MM.1S (cell line): ENCODE measurements at regions not wholly inside any gene's neighbourhood (a gene's known extent, or its start where the extent isn't known, plus 50 kb on each side); places are given as distances from the start of the nearest gene placed in this dataset.

ENCODE experiments used
- DNase-seq: peaks from one replicate; pipeline ENCODE4 v3.0.0-alpha.2; 2015
- H2AFZ ChIP-seq: fragments of 300-600 bp; sonication (generic); 2 replicates; pipeline ENCODE4 v1.6.0; 2016; ENCODE audit warnings: antibody characterized with exemption, low read length
- H3F3A ChIP-seq: fragments of 300-600 bp; sonication (generic); 2 replicates; pipeline ENCODE4 v1.6.1; 2016; ENCODE audit warnings: mild to moderate bottlenecking, antibody characterized with exemption, low read length, moderate library complexity, mixed read lengths; ENCODE audit not compliant: insufficient read depth
- H3K27ac ChIP-seq: fragments of 300-600 bp; sonication (generic); 2 replicates; pipeline ENCODE4 v1.5.1; 2016; ENCODE audit warnings: mild to moderate bottlenecking, low read length
- H3K27me3 ChIP-seq: fragments of 300-600 bp; sonication (generic); replicated peaks from 2 replicates; pipeline ENCODE4 v1.6.0; 2016; ENCODE audit warnings: low read length; ENCODE audit not compliant: insufficient read depth
- H3K36me3 ChIP-seq: fragments of 300-600 bp; sonication (generic); replicated peaks from 2 replicates; pipeline ENCODE4 v1.6.1; 2016; ENCODE audit warnings: mild to moderate bottlenecking, low read length, mixed read lengths; ENCODE audit not compliant: insufficient read depth
- H3K4me1 ChIP-seq: fragments of 300-600 bp; sonication (generic); 2 replicates; pipeline ENCODE4 v1.6.1; 2016; ENCODE audit warnings: low read length, mixed read lengths
- H3K4me2 ChIP-seq: fragments of 300-600 bp; sonication (generic); 2 replicates; pipeline ENCODE4 v1.6.0; 2016; ENCODE audit warnings: low read depth, low read length
- H3K4me3 ChIP-seq: fragments of 300-600 bp; sonication (generic); 2 replicates; pipeline ENCODE4 v1.5.1; 2016; ENCODE audit warnings: low read length, mixed read lengths
- H3K79me2 ChIP-seq: fragments of 300-600 bp; sonication (generic); 2 replicates; pipeline ENCODE4 v1.6.1; 2016; ENCODE audit warnings: mixed run types, low read length, mixed read lengths
- H3K9ac ChIP-seq: fragments of 300-600 bp; sonication (generic); 2 replicates; pipeline ENCODE4 v1.6.1; 2016; ENCODE audit warnings: low read length, mixed read lengths
- H3K9me2 ChIP-seq: fragments of 300-600 bp; sonication (generic); replicated peaks from 2 replicates; pipeline ENCODE4 v1.6.1; 2016; ENCODE audit warnings: mild to moderate bottlenecking, low read length, mixed read lengths; ENCODE audit not compliant: insufficient read depth
- H3K9me3 ChIP-seq: fragments of 300-600 bp; sonication (generic); replicated peaks from 2 replicates; pipeline ENCODE4 v1.6.1; 2016; ENCODE audit warnings: mild to moderate bottlenecking, low read length, mixed read lengths; ENCODE audit not compliant: insufficient read depth
- H4K20me1 ChIP-seq: fragments of 300-600 bp; sonication (generic); 2 replicates; pipeline ENCODE4 v1.6.1; 2016; ENCODE audit warnings: mild to moderate bottlenecking, low read length, moderate library complexity, mixed read lengths; ENCODE audit not compliant: insufficient read depth
- EZH2 ChIP-seq: fragments of 300-600 bp; sonication (generic); optimal IDR thresholded peaks from 2 replicates; pipeline ENCODE3; 2017; ENCODE audit warnings: low read depth, mild to moderate bottlenecking, antibody characterized with exemption, low read length, mixed read lengths
- EZH2phosphoT487 ChIP-seq: fragments of 300-600 bp; sonication (generic); IDR thresholded peaks from 2 replicates; pipeline ENCODE4 v1.6.1; 2018; ENCODE audit warnings: antibody characterized with exemption, low read length
- TF ChIP-seq, protein P1 (sequence below): fragments of 300-600 bp; sonication (generic); IDR thresholded peaks from 2 replicates; pipeline ENCODE4 v1.5.1; 2016; ENCODE audit warnings: antibody characterized with exemption, low read length, mixed read lengths

- Histone ChIP-seq H3K9me3 (no peaks in the 10 kb centered on the region), H2AFZ (no peak overlapping the region), H3K9me2 (no peaks in the 10 kb centered on the region), H3K4me2 (no peak overlapping the region), H3K4me3 (no peak overlapping the region), H3F3A (no peaks in the 10 kb centered on the region), H3K9ac (no peak overlapping the region), H4K20me1 (no peaks in the 10 kb centered on the region), H3K79me2 (no peaks in the 10 kb centered on the region), H3K27ac (no peak overlapping the region), H3K4me1 (no peaks in the 10 kb centered on the region), H3K27me3 (no peaks in the 10 kb centered on the region), H3K36me3 (no peaks in the 10 kb centered on the region)
- DNase-seq = no peak
- TF ChIP-seq EZH2phosphoT487 (no peak), EZH2 (no peak)
- TF ChIP-seq, protein P1, sequence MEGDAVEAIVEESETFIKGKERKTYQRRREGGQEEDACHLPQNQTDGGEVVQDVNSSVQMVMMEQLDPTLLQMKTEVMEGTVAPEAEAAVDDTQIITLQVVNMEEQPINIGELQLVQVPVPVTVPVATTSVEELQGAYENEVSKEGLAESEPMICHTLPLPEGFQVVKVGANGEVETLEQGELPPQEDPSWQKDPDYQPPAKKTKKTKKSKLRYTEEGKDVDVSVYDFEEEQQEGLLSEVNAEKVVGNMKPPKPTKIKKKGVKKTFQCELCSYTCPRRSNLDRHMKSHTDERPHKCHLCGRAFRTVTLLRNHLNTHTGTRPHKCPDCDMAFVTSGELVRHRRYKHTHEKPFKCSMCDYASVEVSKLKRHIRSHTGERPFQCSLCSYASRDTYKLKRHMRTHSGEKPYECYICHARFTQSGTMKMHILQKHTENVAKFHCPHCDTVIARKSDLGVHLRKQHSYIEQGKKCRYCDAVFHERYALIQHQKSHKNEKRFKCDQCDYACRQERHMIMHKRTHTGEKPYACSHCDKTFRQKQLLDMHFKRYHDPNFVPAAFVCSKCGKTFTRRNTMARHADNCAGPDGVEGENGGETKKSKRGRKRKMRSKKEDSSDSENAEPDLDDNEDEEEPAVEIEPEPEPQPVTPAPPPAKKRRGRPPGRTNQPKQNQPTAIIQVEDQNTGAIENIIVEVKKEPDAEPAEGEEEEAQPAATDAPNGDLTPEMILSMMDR = no peak
Measured at GRCh38 chr2:144830543-144830942, 310.6 kb upstream of the ZEB2 start.

- H3K9me2 ChIP-seq = no peaks in the 10 kb centered on the region
- H3K4me1 ChIP-seq = no peaks in the 10 kb centered on the region
- H3K79me2 ChIP-seq = no peaks in the 10 kb centered on the region
- no peaks in the 10 kb centered on the region for H3K27me3 ChIP-seq
- H3K27ac ChIP-seq = no peak overlapping the region
- DNase-seq = no peak
- H4K20me1 ChIP-seq = no peaks in the 10 kb centered on the region
- no peaks in the 10 kb centered on the region for H3K36me3 ChIP-seq
- H3K4me3 ChIP-seq = no peak overlapping the region
- TF ChIP-seq EZH2phosphoT487 (no peak), EZH2 (no peak)
- TF ChIP-seq, protein P1 = no peak
- H3K9ac ChIP-seq = no peak overlapping the region
- H3K4me2 ChIP-seq = no peak overlapping the region
- no peaks in the 10 kb centered on the region for H3K9me3 ChIP-seq
- no peak overlapping the region for H2AFZ ChIP-seq
- H3F3A ChIP-seq = no peaks in the 10 kb centered on the region
Measured at GRCh38 chr2:144827404-144827803, 307.5 kb upstream of the ZEB2 start.

GRCh38 chr2:144826105-144826504 is 306.2 kb upstream of the ZEB2 start:
- no peak overlapping the region for H3K4me2 ChIP-seq
- no peak overlapping the region for H2AFZ ChIP-seq
- no peaks in the 10 kb centered on the region for H3K27me3 ChIP-seq
- H4K20me1 ChIP-seq = no peaks in the 10 kb centered on the region
- no peak overlapping the region for H3K27ac ChIP-seq
- no peaks in the 10 kb centered on the region for H3K9me3 ChIP-seq
- no peaks in the 10 kb centered on the region for H3K4me1 ChIP-seq
- no peaks in the 10 kb centered on the region for H3F3A ChIP-seq
- DNase-seq = no peak
- no peaks in the 10 kb centered on the region for H3K9me2 ChIP-seq
- no peak overlapping the region for H3K4me3 ChIP-seq
- no peaks in the 10 kb centered on the region for H3K36me3 ChIP-seq
- TF ChIP-seq EZH2 (no peak), EZH2phosphoT487 (no peak)
- TF ChIP-seq, protein P1 = no peak
- H3K9ac ChIP-seq = no peak overlapping the region
- H3K79me2 ChIP-seq = no peaks in the 10 kb centered on the region
